ENCODE measurements at regions not wholly inside any gene's neighbourhood (a gene's known extent, or its start where the extent isn't known, plus 50 kb on each side); places are given as distances from the start of the nearest gene placed in this dataset.
"Not testable (repeated sequence)": the region's sequence is repeated elsewhere in the genome, so short reads cannot be mapped to it uniquely, and the experiment has no call there.

DNA sequence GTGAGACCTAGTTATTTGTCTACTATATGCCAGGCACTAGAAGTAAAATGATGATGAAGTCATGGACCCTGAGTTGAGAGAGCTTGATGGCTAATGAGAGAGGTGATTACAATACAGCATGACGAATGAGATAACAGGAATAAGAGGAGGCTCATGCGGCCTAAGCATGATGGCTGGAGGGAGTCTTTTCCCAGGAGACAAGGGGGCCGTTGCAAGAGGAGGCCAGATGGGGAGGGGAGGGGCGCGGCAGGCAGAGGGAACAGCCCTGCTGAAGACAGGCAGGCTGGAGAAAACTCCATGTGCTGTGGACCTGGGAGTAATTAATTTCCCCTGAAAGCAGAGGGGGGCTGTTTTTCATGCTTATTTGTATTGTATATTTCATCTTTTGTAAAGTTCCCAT lies 144.7 kb upstream of the RFLNA start:
- H3K4me3 ChIP-seq (ENCODE audit: low read length), result no peak overlapping the region
- no peak for DNase-seq (ENCODE audit: low read depth, low spot score)

DNA sequence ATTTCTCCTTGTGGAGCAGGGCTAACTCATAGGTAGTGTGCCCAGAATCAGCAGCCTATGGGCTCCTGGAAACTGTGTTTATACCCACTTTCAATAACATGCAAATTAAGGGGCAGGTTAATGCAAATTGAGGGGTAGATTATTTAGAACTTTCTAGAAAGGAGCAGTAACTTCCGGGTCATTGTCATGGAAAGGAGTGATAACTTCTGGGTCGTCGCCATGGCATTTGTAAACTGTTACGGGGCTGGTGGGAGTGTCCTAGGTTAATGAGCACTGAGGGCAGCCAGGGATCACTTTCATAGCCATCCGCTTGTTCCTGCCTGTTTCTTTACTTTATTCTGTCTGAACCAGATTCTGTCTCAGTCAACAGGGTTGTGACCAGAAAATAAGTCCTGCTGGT lies 143.3 kb upstream of the RFLNA start:
- H3K4me3 ChIP-seq (ENCODE audit: low read length), result no peak overlapping the region
- DNase-seq (ENCODE audit: low read depth, low spot score), result no peak

DNA sequence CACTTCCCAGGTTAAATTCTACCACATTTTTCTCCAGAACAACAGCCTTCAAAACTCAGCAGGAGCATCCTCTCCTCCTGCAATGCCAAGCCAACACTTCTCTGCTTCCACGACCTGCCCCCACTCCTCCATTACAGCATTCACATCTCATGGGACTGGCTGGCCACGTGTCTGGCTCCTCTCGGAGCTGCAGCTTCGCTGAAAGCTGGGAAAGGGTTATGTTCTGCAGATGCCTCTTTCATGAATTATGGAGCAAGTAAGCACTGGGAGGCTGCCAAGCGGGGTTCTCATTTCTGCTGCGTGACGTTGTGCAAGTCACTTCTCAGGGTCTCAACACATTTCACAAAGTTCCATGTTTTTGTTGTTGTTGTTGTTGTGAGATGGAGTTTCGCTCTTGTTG lies 142.2 kb upstream of the RFLNA start:
- DNase-seq (ENCODE audit: low read depth, low spot score), result no peak
- no peak overlapping the region for H3K4me3 ChIP-seq (ENCODE audit: low read length)

DNA sequence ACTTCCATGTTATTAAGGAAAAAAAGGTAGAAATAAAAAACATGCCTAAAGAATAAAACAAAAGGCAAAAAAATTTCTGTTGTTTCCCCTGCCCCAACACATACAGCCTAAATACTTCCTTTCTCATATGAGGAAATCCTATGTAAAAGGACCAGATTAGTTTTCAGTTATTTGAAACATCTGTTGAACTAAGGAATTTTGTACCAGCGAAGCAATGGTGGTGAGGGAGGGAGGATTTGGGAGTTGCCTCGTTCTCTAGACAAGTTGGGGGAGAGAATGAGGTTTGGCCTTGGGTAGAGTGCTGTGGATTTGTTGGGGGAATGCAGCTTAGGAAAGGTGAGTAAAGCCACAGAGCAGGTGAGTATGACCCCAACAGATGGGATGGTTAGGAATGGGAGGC lies 141.5 kb upstream of the RFLNA start:
- H3K4me3 ChIP-seq (ENCODE audit: low read length), result no peak overlapping the region
- DNase-seq (ENCODE audit: low read depth, low spot score), result no peak

DNA sequence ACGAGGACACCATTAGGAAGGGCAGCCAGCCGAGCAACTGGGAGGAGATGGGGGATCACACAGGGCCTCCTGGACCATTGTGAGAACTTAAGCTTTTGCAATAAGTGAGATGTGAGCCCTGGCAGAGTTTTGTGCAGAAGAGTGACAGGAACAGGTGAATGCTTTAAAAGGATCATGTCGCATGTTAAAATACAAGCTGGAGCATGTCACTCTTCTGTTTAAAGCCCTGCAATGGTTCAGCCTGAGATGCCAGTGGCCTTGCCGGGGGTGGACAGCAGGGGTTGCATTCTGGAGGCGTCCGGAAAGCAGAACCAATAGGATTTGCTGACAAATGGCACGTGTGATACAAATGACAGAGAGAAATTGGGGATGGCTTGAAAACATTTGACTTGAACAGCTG lies 137.5 kb upstream of the RFLNA start:
- no peak overlapping the region for H3K4me3 ChIP-seq (ENCODE audit: low read length)
- DNase-seq (ENCODE audit: low read depth, low spot score), result no peak

DNA sequence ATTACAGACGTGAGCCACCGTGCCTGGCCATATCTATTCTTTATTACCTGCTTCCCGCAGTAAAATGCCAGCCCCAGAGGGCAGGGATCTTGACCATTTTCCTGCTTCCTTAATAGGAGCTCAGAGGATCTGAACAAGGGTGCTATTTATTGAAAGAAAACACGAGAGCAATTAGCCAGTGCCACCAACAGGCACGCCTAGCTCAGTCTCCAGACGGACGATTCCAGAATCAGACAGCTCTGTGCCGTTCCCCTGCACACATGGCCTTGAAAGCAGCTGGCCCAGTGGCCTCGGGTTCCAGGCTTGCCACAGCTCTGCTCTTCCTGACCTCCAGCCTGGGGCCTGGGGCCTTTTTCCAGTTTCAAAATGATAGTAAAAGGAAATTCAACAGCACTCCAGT lies 135.2 kb upstream of the RFLNA start:
- no peak overlapping the region for H3K4me3 ChIP-seq (ENCODE audit: low read length)
- no peak for DNase-seq (ENCODE audit: low read depth, low spot score)

DNA sequence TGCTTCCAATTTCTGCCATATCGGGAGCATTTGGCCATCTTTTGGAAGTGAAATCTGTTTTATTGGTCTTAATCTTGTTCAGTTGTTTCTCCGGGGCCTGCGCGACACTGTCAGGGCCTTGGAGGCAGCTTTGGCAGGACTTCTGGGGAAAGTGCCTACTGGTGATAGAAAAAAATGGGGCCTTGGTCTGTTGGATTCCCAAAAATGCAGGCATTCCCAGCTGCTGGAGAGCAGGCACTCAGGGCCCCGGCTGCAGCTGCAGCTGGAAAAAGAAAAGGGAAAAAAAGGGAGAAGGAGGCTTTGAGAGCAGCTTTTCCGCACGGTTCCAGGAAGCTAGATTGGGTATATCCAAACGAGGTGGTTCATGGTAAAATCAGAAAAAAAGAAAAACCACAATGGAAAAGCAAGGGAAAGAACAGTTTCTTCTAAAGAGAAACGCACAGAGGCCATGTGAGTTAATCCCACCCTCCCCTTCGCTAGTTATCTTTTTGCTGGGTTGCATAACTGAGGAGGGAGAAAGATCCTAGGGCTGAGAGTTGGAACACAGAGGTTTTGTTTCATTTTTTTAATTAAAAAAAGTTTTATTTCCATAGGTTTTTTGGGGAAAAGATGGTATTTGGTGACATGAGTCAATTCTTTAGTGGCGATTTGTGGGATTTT lies 134.7 kb upstream of the RFLNA start:
- DNase-seq (ENCODE audit: low read depth, low spot score), result no peak
- H3K4me3 ChIP-seq (ENCODE audit: low read length), result no peak overlapping the region

DNA sequence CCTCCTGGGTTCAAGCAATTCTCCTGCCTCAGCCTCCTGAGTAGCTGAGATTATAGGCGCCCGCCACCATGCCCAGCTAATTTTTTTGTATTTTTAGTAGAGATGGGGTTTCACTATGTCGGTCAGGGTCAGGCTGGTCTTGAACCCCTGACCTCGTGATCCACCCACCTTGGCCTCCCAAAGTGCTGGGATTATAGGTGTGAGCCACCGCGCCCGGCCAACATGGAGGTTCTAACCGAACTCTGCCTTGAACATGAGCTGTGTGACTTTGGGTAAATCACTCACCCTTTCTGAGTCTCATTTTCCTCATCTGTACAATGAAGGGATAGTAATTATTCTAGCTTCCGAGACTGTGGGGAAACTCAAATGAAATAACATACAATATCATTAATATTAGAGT lies 133.5 kb upstream of the RFLNA start:
- not testable (repeated sequence) for H3K4me3 ChIP-seq (ENCODE audit: low read length); DNase-seq (ENCODE audit: low read depth, low spot score)

DNA sequence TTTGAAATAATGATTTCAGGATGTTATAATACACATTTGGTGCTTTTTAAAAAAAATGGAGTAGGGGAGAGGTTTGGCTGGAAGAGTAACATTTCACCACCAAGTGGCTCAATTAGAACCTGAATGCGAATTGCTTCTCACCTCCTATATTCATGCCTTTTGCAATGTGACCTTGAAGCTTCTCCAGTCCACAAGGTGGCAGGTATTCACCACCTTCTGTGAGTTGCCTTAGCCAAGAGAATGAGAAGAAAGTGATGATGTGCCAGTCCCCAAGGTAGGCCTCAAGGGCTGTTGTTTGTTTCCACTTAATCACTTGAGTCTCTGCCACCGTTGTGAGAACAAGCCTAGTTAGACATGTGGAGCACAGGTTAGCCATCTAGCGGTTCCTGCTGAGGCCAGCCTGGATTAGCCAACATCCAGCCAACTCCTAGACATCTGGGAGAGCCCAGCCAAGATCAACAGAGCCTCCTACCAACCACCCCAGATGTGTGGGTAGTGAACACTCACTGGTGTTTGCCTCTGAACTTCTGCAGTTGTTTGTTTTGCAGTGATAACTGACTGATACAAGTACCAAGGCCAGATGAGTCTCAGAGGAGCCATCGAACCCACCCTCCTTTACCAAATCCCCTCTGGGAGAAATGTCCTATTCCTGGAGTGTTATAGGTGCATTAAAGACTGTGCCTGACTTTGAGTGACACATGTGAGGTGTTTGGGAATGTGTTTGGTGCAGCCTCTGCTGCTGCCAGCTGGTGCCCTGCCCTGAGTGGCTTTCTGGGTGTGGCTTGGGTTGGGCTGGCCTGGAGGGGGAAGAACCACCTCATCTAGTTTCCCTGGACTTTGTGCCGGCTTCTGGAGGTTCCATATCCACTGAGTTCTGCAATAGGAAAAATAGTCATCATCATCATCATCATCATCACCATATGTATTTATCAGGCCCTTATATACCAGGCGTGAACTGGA lies 132.5 kb upstream of the RFLNA start:
- peak; percentile 25 for DNase-seq (ENCODE audit: low read depth, low spot score)
- no peak overlapping the region for H3K4me3 ChIP-seq (ENCODE audit: low read length)

DNA sequence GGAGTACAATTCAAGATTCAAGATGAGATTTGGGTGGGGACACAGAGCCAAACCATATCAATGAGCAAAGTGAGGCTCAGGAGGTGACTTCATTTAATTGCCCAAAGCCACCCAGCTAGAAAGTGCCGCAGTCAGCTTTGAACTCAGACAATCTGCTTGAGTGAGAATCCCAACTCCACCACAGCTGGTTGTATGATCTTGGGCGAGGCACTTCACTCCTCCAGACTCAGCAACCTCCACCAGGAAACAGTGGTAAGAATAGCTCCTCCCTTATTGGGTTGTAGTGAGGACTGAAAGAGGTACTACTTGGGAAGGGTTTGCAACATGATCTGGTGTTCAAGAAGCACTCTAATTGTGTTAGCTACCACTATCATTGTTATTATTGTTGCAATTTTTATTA lies 129.2 kb upstream of the RFLNA start:
- no peak overlapping the region for H3K4me3 ChIP-seq (ENCODE audit: low read length)
- DNase-seq (ENCODE audit: low read depth, low spot score), result peak; percentile 60

DNA sequence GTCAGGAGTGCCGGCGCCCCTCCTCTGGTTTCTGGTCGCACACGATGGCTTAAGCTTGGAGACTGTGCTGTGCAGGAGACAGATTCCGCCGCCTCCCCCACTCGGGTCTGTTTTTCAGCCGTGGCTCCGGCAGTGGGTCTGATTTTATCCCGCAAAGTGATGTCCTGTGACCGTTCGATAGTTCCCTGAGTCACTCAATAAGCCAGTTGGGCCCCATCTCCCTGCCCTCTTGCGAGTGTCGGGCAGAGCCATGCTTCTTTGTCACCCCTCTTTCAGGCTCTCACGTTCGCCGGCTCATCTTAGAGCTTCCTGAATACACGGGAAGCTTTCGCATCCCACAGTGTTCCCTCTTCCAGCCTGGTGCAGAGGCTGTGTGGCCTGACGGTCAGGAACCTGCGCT lies 127.8 kb upstream of the RFLNA start:
- H3K4me3 ChIP-seq (ENCODE audit: low read length), result no peak overlapping the region
- DNase-seq (ENCODE audit: low read depth, low spot score), result no peak

DNA sequence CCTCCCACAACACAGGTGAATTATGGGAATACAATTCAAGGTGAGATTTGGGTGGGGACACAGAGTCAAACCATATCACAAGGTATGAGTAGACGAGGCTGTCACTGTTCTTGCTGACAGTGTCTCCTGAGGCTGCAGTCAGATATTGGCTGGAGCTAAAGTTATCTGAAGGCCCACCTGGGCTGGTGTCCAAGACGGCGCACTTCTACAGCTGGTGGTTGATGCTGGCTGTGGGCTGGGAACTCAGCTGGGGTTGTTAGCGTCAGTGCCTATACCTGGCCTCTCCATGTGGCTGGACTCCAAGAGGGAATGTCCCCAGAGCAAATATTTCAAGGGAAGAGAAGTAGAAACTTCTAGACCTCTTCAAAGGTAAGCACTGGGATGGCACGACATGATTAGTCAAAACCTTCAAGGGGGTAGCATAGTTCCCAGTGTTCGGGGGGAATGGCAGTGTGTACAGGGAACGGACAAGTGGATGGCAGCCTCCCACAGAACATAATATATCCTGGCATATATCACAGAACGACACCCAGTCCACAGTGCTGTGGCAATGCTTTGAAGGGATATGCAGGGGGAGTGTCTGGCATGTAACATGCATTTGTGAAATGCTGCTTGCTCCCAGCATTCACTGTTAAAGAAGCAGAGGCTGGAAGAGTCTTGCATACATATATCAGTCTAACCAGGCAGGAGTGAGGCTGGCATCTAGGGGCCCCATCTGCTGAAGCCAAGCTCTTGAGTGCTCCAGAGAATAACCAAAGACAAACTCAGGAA lies 126.7 kb upstream of the RFLNA start:
- no peak for DNase-seq (ENCODE audit: low read depth, low spot score)
- H3K4me3 ChIP-seq (ENCODE audit: low read length), result no peak overlapping the region

DNA sequence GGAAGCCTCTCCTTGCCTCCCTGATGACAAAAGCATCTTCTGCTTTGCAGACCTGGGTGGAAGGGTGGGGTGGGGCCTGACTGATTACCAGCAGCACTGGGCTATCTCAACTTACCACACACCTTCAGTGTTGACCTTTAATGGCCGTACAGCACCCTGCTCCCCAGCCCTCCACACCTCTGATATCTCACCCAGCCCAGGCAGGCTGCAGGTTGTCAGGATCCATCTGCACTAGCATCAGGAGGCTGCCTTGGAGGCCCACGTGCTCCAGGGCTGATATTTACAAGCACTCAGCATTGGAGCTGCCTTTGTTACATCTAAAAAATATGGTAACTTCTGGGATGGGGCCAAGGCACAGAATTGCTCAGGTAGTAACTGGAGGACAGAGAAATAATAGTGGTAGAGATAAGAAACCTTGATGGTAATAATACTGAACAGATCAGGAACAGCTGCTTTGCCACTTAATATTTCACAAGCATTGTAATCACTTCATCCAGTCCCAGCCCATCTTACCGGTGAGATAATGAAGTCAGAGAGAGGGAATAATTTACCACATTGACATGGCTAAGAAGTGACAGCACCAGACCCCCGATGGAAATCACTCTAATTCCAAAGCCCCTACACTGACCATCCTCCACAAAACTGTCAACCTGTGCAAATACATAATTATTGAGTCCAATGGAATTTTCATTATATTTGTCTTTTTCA lies 125.2 kb upstream of the RFLNA start:
- no peak overlapping the region for H3K4me3 ChIP-seq (ENCODE audit: low read length)
- DNase-seq (ENCODE audit: low read depth, low spot score), result no peak

DNA sequence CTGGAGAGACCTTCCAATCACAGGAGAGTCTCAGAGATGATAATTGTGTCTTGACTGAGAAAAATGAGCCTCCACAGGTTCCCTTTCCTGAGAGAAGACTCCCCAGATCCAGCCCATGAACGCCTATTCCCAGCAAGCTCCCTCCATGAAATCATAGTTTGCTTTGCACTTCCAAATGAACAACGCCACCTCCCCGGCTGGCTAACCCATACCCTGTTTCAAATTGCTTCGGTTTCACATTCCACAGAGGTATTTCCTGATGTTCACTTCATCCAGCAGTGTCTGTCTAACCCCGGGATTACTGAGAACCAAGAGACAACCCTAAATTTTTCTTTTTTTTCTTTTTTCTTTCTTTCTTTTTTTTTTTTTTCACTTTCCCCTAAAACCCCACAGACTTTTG lies 124.1 kb upstream of the RFLNA start:
- no peak for DNase-seq (ENCODE audit: low read depth, low spot score)

DNA sequence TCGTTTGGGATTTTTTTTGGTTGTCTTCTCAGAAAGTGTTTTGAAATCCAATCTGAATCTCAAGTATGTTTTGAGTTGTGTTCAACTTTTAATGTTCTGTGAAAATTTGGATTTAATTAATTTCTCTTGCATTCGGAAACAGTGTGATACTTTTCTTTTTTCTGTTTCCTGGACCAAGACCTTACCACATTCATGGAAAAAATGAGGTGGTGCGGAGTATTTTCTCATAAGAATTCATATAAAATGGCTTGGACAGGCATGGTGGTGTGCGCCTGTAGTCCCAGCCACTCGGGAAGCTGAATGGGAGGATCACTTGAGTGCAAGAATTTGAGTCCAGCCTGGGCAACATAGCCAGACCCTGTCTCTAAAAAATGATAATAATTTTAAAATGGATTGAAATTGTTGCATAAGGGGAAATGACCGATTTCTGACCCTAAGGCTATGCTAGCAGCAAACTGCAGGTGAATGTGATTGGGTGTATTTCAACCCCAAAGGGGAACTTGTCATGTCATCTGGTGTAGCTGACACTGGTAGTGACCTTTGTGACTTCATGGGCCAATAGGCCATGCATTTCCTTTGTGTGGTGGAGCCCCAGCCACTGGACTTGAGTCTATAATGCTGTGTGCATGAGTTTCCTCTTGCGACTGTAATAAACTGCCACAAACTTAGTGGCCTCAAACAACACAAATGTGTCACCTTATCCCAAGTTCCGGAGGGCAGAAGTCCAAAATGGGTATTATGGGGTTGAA lies 123.5 kb upstream of the RFLNA start:
- DNase-seq (ENCODE audit: low read depth, low spot score), result no peak
- no peak overlapping the region for H3K4me3 ChIP-seq (ENCODE audit: low read length)

More for the DNA sequence above, 124.1 kb upstream of the RFLNA start:
- H3K4me3 ChIP-seq (ENCODE audit: low read length), result no peak overlapping the region

DNA sequence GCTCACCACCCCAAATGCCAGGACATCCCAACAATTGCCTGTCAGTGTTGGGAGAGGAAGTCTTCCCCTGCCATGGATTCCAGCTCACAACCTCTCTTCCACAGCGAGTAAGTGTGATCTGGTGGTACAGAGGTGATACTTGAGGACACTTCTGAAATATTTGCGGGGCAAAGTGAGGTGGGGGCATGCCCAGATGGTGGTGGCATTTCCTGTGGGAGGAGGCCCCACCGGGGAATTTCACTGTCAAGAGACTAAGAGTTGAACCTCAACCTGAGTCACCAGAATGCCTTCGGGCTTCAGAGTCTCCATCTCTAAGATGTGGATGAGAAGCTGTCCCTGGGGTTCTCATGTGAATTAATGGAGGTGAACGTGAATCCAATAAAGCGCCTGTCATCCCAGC lies 122.3 kb upstream of the RFLNA start:
- no peak overlapping the region for H3K4me3 ChIP-seq (ENCODE audit: low read length)
- DNase-seq (ENCODE audit: low read depth, low spot score), result no peak

DNA sequence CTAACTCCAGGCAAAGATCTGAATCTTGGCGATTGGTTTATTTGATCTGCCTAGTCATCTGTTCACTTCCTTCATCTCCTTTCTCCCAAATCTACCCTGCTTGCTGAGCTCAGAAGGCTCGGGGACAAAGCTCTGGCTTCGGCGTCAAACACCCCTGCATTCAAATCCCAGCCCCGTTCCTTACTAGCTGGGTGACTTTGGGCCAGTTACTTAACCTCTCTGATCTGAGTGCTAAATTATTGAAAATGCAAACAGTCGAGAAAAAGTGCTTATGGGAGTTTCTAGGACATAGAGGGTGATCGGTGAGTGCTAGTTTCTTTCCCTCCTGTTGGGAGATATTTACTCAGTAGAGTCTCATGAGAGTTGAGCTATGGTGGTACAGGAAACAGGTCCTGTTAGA lies 121.2 kb upstream of the RFLNA start:
- DNase-seq (ENCODE audit: low read depth, low spot score), result no peak
- H3K4me3 ChIP-seq (ENCODE audit: low read length), result no peak overlapping the region

DNA sequence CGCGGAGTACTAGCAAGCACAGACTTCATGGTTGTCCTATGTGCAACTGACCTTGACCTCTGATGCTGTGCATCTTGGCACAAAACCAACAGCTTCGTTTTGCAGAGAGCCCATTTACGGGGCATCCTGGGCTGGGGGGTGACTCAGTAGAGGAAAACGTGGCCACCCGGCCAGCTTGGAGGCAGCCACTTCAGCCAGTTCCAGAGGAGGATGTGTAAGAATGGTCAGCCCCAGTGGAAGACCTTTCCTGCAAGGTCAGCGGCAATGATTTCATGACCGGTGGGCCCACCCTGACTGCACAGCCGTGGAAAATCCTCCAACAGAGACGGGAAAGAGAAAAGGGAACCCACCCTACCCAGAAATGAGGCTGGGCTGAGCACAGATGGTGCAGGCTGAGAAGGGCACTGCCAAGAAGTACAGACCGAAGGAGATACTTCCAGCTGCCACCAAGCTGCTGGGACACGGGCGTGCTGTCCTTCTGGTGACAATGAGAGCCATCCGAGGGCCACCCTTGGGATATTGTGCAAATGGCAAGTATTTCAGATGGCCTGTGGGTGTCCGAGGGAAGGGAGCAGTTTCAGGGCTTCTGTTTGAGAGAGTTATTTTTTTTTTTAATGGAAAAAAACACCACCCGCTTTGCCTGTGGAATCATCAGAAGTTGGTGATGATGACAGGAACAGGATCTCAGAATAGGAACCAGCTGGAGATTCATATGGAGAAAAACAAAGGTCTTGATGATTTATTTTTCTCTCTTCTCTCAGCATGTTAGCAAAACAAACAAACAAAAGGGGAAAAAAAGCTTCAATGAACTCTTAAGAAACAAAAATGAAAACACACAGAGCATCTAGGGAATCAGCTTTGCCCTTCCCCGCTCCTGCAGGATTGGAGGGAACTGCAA lies 120.2 kb upstream of the RFLNA start:
- DNase-seq (ENCODE audit: low read depth, low spot score), result no peak
- H3K4me3 ChIP-seq (ENCODE audit: low read length), result no peak overlapping the region
